Smooth muscle cell (in vitro differentiated cells): ENCODE measurements at regions not wholly inside any gene's neighbourhood (a gene's known extent, or its start where the extent isn't known, plus 50 kb on each side); places are given as distances from the start of the nearest gene placed in this dataset.

Source experiments
- DNase-seq: peaks from one replicate; lab custom pipeline; 2025; ENCODE audit not compliant: unreplicated experiment; lab: John Stamatoyannopoulos, UW
- H2AFZ ChIP-seq: fragments of 200-600 bp; sonication (generic); 2 replicates; pipeline ENCODE4 v1.6.0; 2016; ENCODE audit warnings: antibody characterized with exemption, low read depth, mild to moderate bottlenecking
- H3F3A ChIP-seq: fragments of 200-600 bp; sonication (generic); 2 replicates; pipeline ENCODE4 v1.6.0; 2017; ENCODE audit warnings: antibody characterized with exemption, low read depth
- H3K27ac ChIP-seq: fragments of 200-600 bp; sonication (generic); 2 replicates; pipeline ENCODE4 v1.5.1; 2016; ENCODE audit warnings: low read depth, mild to moderate bottlenecking
- H3K27me3 ChIP-seq: fragments of 200-600 bp; sonication (generic); 2 replicates; pipeline ENCODE4 v1.6.1; 2016; ENCODE audit warnings: low read depth, mild to moderate bottlenecking
- H3K36me3 ChIP-seq: fragments of 200-600 bp; sonication (generic); 2 replicates; pipeline ENCODE4 v1.5.1; 2016; ENCODE audit warnings: low read depth
- H3K4me1 ChIP-seq: fragments of 200-600 bp; sonication (generic); 2 replicates; pipeline ENCODE4 v1.5.1; 2016; ENCODE audit warnings: low read depth
- H3K4me2 ChIP-seq: fragments of 200-600 bp; sonication (generic); 2 replicates; pipeline ENCODE4 v1.6.0; 2016; ENCODE audit warnings: mild to moderate bottlenecking
- H3K4me3 ChIP-seq: fragments of 200-600 bp; sonication (generic); 2 replicates; pipeline ENCODE4 v1.5.1; 2016; ENCODE audit warnings: mild to moderate bottlenecking
- H3K79me2 ChIP-seq: fragments of 200-600 bp; sonication (generic); 2 replicates; pipeline ENCODE4 v1.6.0; 2016; ENCODE audit warnings: low read depth, mild to moderate bottlenecking
- H3K9ac ChIP-seq: fragments of 200-600 bp; sonication (generic); 2 replicates; pipeline ENCODE4 v1.6.0; 2016; ENCODE audit warnings: low read depth
- H3K9me3 ChIP-seq: fragments of 200-600 bp; sonication (generic); replicated peaks from 2 replicates; pipeline ENCODE4 v1.5.1; 2016; ENCODE audit warnings: low read depth
- H4K20me1 ChIP-seq: fragments of 200-600 bp; sonication (generic); 2 replicates; pipeline ENCODE4 v1.6.0; 2016; ENCODE audit warnings: low read depth
- CTCF ChIP-seq: fragments of 200-600 bp; sonication (generic); IDR thresholded peaks from 2 replicates; pipeline ENCODE4 v1.5.1; 2017; ENCODE audit warnings: borderline replicate concordance, mild to moderate bottlenecking, antibody characterized with exemption; ENCODE audit not compliant: insufficient read depth, poor library complexity, severe bottlenecking
- WGBS: methylation state at CpG from one replicate; pipeline ENCODE4 v1.1.7; 2016; ENCODE audit warnings: low lambda C conversion rate; 5-methylcytosine and 5-hydroxymethylcytosine counted together

- Histone ChIP-seq H3K4me1 (no peaks in the 10 kb centered on the region), H3F3A (no peaks in the 10 kb centered on the region), H2AFZ (no peak overlapping the region), H3K4me2 (no peak overlapping the region), H3K27me3 (peaks cover 6% of the 10 kb centered on the region), H3K4me3 (no peak overlapping the region), H3K36me3 (no peaks in the 10 kb centered on the region), H3K9ac (no peak overlapping the region), H3K9me3 (no peaks in the 10 kb centered on the region), H3K27ac (no peak overlapping the region), H3K79me2 (no peaks in the 10 kb centered on the region), H4K20me1 (no peaks in the 10 kb centered on the region)
- DNase-seq, result no peak
- TF ChIP-seq CTCF, result no peak
- WGBS, result 89% methylated on average over 4 of the region's 4 CpGs
Measured at GRCh38 chr2:219887870-219888269, 260.4 kb downstream of the SLC4A3 start.

DNA sequence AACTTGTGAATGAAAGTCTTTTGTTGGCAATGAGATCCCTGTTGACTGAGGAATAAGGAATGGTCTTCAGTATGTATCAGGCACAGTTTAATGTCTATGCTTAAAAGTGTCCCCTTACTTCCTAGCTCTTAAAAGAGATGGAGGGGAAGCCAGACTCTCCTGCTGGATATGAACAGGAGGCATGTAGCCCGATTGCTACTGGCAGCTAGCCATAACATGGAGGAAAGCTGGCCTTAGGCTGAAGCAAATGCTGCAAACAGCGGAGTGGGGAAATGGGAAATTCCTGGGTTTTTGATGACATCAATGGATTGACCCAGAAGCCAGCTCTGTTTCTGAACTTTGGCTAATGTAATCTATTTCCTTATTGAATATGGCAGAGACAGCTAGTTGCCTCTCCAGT is 266.1 kb downstream of the SLC4A3 start:
- WGBS, result 87% methylated on average over 2 of the region's 2 CpGs
- Histone ChIP-seq H3K4me2 (no peak overlapping the region), H3K4me1 (no peaks in the 10 kb centered on the region), H3K27ac (no peak overlapping the region), H3K27me3 (no peaks in the 10 kb centered on the region), H3K79me2 (no peaks in the 10 kb centered on the region), H2AFZ (no peak overlapping the region), H3K9ac (no peak overlapping the region), H3K36me3 (no peaks in the 10 kb centered on the region), H4K20me1 (no peaks in the 10 kb centered on the region), H3K9me3 (no peaks in the 10 kb centered on the region), H3F3A (no peaks in the 10 kb centered on the region), H3K4me3 (no peak overlapping the region)
- no peak for TF ChIP-seq CTCF
- DNase-seq, result no peak

DNA sequence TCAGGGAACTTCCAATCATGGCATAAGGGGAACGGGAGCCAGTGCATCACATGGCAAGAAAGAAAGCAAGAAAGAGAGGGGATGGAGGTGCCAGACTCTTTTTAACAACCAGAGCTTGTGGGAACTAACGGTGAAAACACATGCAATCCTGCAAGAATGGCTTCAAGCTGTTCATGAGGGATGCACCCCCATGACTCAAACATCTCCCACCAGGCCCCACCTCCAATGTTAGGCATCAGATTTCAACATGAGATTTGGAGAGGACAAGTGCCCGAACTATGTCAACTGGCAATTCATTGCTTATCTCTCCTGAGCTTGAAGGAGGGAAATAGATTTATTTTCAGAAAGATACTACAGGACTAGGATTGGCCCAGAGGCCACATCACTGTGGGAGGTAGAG is 270.0 kb downstream of the SLC4A3 start:
- Histone ChIP-seq H3K4me2 (no peak overlapping the region), H2AFZ (no peak overlapping the region), H3K4me1 (no peaks in the 10 kb centered on the region), H3K79me2 (no peaks in the 10 kb centered on the region), H3K9ac (no peak overlapping the region), H3K4me3 (no peak overlapping the region), H3F3A (no peaks in the 10 kb centered on the region), H3K27ac (no peak overlapping the region), H3K27me3 (peaks cover 2% of the 10 kb centered on the region), H4K20me1 (no peaks in the 10 kb centered on the region), H3K9me3 (no peaks in the 10 kb centered on the region), H3K36me3 (no peaks in the 10 kb centered on the region)
- no peak for TF ChIP-seq CTCF
- DNase-seq, result no peak
- 61% methylated on average over 3 of the region's 3 CpGs for WGBS

DNA sequence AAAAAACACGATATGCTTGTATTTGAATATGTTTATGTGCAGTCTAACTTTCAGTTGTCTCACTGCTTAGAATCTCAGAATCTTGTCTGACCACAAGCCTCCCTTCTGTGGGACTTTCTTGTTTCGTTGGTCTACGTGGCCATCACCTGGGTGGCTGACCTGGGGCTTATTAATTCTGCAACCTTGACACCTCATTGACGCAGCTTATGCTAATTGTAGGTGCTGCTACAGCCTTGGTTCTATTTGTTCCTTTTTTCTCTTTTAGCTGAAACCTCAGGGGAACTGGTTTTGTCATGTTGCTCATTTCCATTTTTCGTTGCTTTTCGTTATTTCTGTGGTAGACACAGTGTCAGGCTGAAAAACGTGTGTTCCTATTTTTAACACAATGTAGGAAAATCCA is 273.7 kb downstream of the SLC4A3 start:
- Histone ChIP-seq H3F3A (no peaks in the 10 kb centered on the region), H3K4me3 (no peak overlapping the region), H3K9me3 (no peaks in the 10 kb centered on the region), H3K79me2 (no peaks in the 10 kb centered on the region), H3K9ac (no peak overlapping the region), H3K4me1 (no peaks in the 10 kb centered on the region), H3K36me3 (no peaks in the 10 kb centered on the region), H3K27me3 (peaks cover 5% of the 10 kb centered on the region), H3K4me2 (no peak overlapping the region), H3K27ac (no peak overlapping the region), H2AFZ (no peak overlapping the region), H4K20me1 (no peaks in the 10 kb centered on the region)
- TF ChIP-seq CTCF, result no peak
- WGBS, result 91% methylated on average over 7 of the region's 7 CpGs
- no peak for DNase-seq
